Esophagus squamous epithelium (tissue), 5 donors: ENCODE measurements at regions not wholly inside any gene's neighbourhood (a gene's known extent, or its start where the extent isn't known, plus 50 kb on each side); places are given as distances from the start of the nearest gene placed in this dataset.
A peak's percentile ranks its signal among the peaks of the same experiment; 100 is the strongest.

Experiments
- DNase-seq: peaks from one replicate; lab custom pipeline; 2025; lab: John Stamatoyannopoulos, UW
- H3K27ac ChIP-seq, 4 donors: fragments of 200-600 bp; sonication (generic); one replicate each; pipeline ENCODE4 v1.5.1; 2016 to 2019; ENCODE audit warnings: mild to moderate bottlenecking in 1 of 4
- H3K27me3 ChIP-seq, 4 donors: fragments of 200-600 bp; sonication (generic); 1 replicate in 3 of 4; 2 replicates in 1 of 4; pipeline versions ENCODE4 v1.5.1 to v1.6.0; 2017 to 2021; ENCODE audit warnings: antibody characterized with exemption in 1 of 4
- H3K36me3 ChIP-seq, 3 donors: fragments of 200-600 bp; sonication (generic); one replicate each; pipeline ENCODE4 v1.5.1; 2016 to 2019
- H3K4me1 ChIP-seq, 3 donors: fragments of 200-600 bp; sonication (generic); one replicate each; pipeline ENCODE4 v1.5.1; 2017 to 2019
- H3K4me3 ChIP-seq, 4 donors: fragments of 200-600 bp; sonication (generic); 1 replicate in 3 of 4; 2 replicates in 1 of 4; pipeline ENCODE4 v1.5.1; 2016 to 2019; ENCODE audit warnings: mild to moderate bottlenecking in 2 of 4, moderate library complexity in 1 of 4
- H3K9me3 ChIP-seq, 3 donors: fragments of 200-600 bp; sonication (generic); one replicate each; pipeline ENCODE4 v1.5.1; 2016 to 2019
- CTCF ChIP-seq, 6 experiments: fragments of 450-650 bp in 4 of 6; fragments of 200-600 bp in 2 of 6; sonication (generic) in 2 of 6; IDR thresholded peaks; one replicate each; pipeline ENCODE4 v1.5.1; 2016 to 2019; ENCODE audit warnings: antibody characterized with exemption in 6 of 6, mild to moderate bottlenecking in 4 of 6, moderate library complexity in 4 of 6
- POLR2A ChIP-seq, 4 donors: fragments of 450-650 bp; IDR thresholded peaks; one replicate each; pipeline ENCODE4 v1.6.1; 2017; ENCODE audit warnings: antibody characterized with exemption in 4 of 4, mild to moderate bottlenecking in 4 of 4, moderate library complexity in 3 of 4
- WGBS, 2 donors: methylation state at CpG; one replicate each; pipeline ENCODE4 v1.1.5; 2018; 5-methylcytosine and 5-hydroxymethylcytosine counted together
- intact Hi-C: fragments of 100-400 bp; cut with DNase I; formaldehyde crosslinking; loops from one replicate; pipeline ENCODE4 v1.15.0; 2022
- donor health status: DM: yes; HTN: yes; CAD: no.

GRCh38 chr2:88350331-88351248 lies 101.9 kb downstream of the FOXI3 start:
- Histone ChIP-seq H3K36me3 (no peaks in the 10 kb centered on the region), H3K9me3 (no peaks in the 10 kb centered on the region), H3K4me3 (peak overlapping the region in 3 of 4 donors; percentile 12 to 53 (median 26)), H3K27ac (no peak overlapping the region), H3K4me1 (peaks cover 6 to 9% (median 9%) of the 10 kb centered on the region in 3 donors), H3K27me3 (peaks cover 0 to 98% (median 7%) of the 10 kb centered on the region in 4 donors)
- intact Hi-C loops: no loop called here
- TF ChIP-seq CTCF (IDR thresholded peaks at IDR 0.05) (peak; percentile 30 to 71 (median 54)), POLR2A (IDR thresholded peaks at IDR 0.05) (no peak)
- 7 to 12% methylated on average over 16 to 19 of the region's 54 CpGs for WGBS, 2 donors
- DNase-seq: no peak

- peaks cover 0 to 88% (median 6%) of the 10 kb centered on the region in 4 donors for H3K27me3 ChIP-seq
- intact Hi-C loops: no loop called here
- DNase-seq: no peak
- peaks cover 0 to 7% (median 0%) of the 10 kb centered on the region in 3 donors for H3K9me3 ChIP-seq
- no peak overlapping the region for H3K4me3 ChIP-seq
- H3K27ac ChIP-seq: no peak overlapping the region
- no peaks in the 10 kb centered on the region for H3K36me3 ChIP-seq
- peaks cover 6 to 8% (median 8%) of the 10 kb centered on the region in 3 donors for H3K4me1 ChIP-seq
- WGBS, 2 donors: 85 to 88% methylated on average over 5 to 6 of the region's 6 CpGs
- no peak for TF ChIP-seq CTCF (IDR thresholded peaks at IDR 0.05)
- TF ChIP-seq POLR2A (IDR thresholded peaks at IDR 0.05): no peak
These were observed 106.7 kb downstream of the FOXI3 start for GRCh38 chr2:88345842-88346241.

- WGBS, 2 donors: 54 to 68% methylated on average over 4 of the region's 4 CpGs
These were observed 109.7 kb downstream of the FOXI3 start for GRCh38 chr2:88342749-88343148.

GRCh38 chr2:88334418-88334817 lies 118.1 kb downstream of the FOXI3 start:
- peaks cover 0 to 14% (median 5%) of the 10 kb centered on the region in 3 donors for H3K4me1 ChIP-seq
- TF ChIP-seq CTCF (IDR thresholded peaks at IDR 0.05): no peak
- TF ChIP-seq POLR2A (IDR thresholded peaks at IDR 0.05): no peak
- peaks cover 0 to 92% (median 1%) of the 10 kb centered on the region in 4 donors for H3K27me3 ChIP-seq
- no peaks in the 10 kb centered on the region for H3K36me3 ChIP-seq
- H3K4me3 ChIP-seq: no peak overlapping the region
- H3K9me3 ChIP-seq: no peaks in the 10 kb centered on the region
- no peak for DNase-seq
- WGBS, 2 donors: 69 to 89% methylated on average over 3 of the region's 3 CpGs
- H3K27ac ChIP-seq: no peak overlapping the region
- intact Hi-C loops: no loop called here

More at GRCh38 chr2:88342749-88343148, 109.7 kb downstream of the FOXI3 start:
- no peak for DNase-seq
- intact Hi-C loops: no loop called here
- peaks cover 0 to 13% (median 0%) of the 10 kb centered on the region in 3 donors for H3K9me3 ChIP-seq
- H3K27me3 ChIP-seq: peaks cover 0 to 88% (median 0%) of the 10 kb centered on the region in 4 donors
- H3K4me1 ChIP-seq: no peaks in the 10 kb centered on the region
- H3K36me3 ChIP-seq: no peaks in the 10 kb centered on the region
- TF ChIP-seq POLR2A (IDR thresholded peaks at IDR 0.05) (no peak), CTCF (IDR thresholded peaks at IDR 0.05) (no peak)
- no peak overlapping the region for H3K27ac ChIP-seq
- H3K4me3 ChIP-seq: no peak overlapping the region

- WGBS, 2 donors: 33 to 62% methylated on average over 1 of the region's 1 CpG
- Histone ChIP-seq H3K27ac (no peak overlapping the region), H3K4me1 (peaks cover 0 to 14% (median 5%) of the 10 kb centered on the region in 3 donors), H3K9me3 (no peaks in the 10 kb centered on the region), H3K36me3 (no peaks in the 10 kb centered on the region), H3K4me3 (no peak overlapping the region), H3K27me3 (peaks cover 0 to 92% (median 1%) of the 10 kb centered on the region in 4 donors)
- DNase-seq: no peak
- intact Hi-C loops: no loop called here
- TF ChIP-seq CTCF (IDR thresholded peaks at IDR 0.05) (no peak), POLR2A (IDR thresholded peaks at IDR 0.05) (no peak)
These were observed 121.3 kb downstream of the FOXI3 start for GRCh38 chr2:88331239-88331638.
